Astrocyte (in vitro differentiated cells and primary cell): ENCODE measurements at regions not wholly inside any gene's neighbourhood (a gene's known extent, or its start where the extent isn't known, plus 50 kb on each side); places are given as distances from the start of the nearest gene placed in this dataset.

ENCODE experiments used
- DNase-seq: peaks from one replicate; pipeline ENCODE4 v3.0.0-alpha.2; 2010; ENCODE audit warnings: low read depth
- FAIRE-seq: peaks from 2 replicates; lab custom pipeline; 2011; peaks lifted over from hg19 to GRCh38; lab: Jason Lieb, UNC
- H2AFZ ChIP-seq: 2 replicates; pipeline ENCODE4 v1.6.0; 2012; ENCODE audit warnings: low read depth, low read length, inconsistent platforms
- H3K27ac ChIP-seq: 2 replicates; pipeline ENCODE4 v1.5.1; 2011; ENCODE audit warnings: low read depth, low read length, inconsistent platforms
- H3K27me3 ChIP-seq: 2 replicates; pipeline ENCODE4 v1.6.0; 2011; ENCODE audit warnings: low read length, inconsistent platforms; ENCODE audit not compliant: insufficient read depth
- H3K36me3 ChIP-seq: 2 replicates; pipeline ENCODE4 v1.5.1; 2011; ENCODE audit warnings: low read length, inconsistent platforms; ENCODE audit not compliant: insufficient read depth
- H3K4me1 ChIP-seq: 2 replicates; pipeline ENCODE4 v1.5.1; 2011; ENCODE audit warnings: low read length, inconsistent platforms; ENCODE audit not compliant: insufficient read depth
- H3K4me2 ChIP-seq: 2 replicates; pipeline ENCODE4 v1.6.0; 2012; ENCODE audit warnings: low read length, inconsistent platforms
- H3K4me3 ChIP-seq: 2 replicates; pipeline ENCODE4 v1.5.1; 2011; ENCODE audit warnings: low read depth, mild to moderate bottlenecking, low read length, inconsistent platforms; ENCODE audit not compliant: insufficient read depth
- H3K79me2 ChIP-seq: 2 replicates; pipeline ENCODE4 v1.6.0; 2012; ENCODE audit warnings: mild to moderate bottlenecking, low read length, inconsistent platforms; ENCODE audit not compliant: insufficient read depth
- H3K9ac ChIP-seq: 2 replicates; pipeline ENCODE4 v1.6.0; 2012; ENCODE audit warnings: mild to moderate bottlenecking, low read length, inconsistent platforms
- H3K9me3 ChIP-seq: 2 replicates; pipeline ENCODE4 v1.5.1; 2012; ENCODE audit warnings: low read depth, mild to moderate bottlenecking, low read length, inconsistent platforms; ENCODE audit not compliant: insufficient read depth
- H4K20me1 ChIP-seq: 2 replicates; pipeline ENCODE4 v1.6.0; 2012; ENCODE audit warnings: low read length, inconsistent platforms; ENCODE audit not compliant: insufficient read depth
- H3K27ac Mint-ChIP-seq: one replicate; pipeline ENCODE4 v1.8.0; 2021; ENCODE audit warnings: mild to moderate bottlenecking, mixed read lengths; ENCODE audit not compliant: unreplicated experiment
- H3K27me3 Mint-ChIP-seq: one replicate; pipeline ENCODE4 v1.8.0; 2021; ENCODE audit warnings: low read depth, mixed read lengths; ENCODE audit not compliant: unreplicated experiment
- H3K36me3 Mint-ChIP-seq: one replicate; pipeline ENCODE4 v1.8.0; 2021; ENCODE audit warnings: low read depth, mixed read lengths; ENCODE audit not compliant: unreplicated experiment
- H3K4me1 Mint-ChIP-seq: one replicate; pipeline ENCODE4 v1.8.0; 2021; ENCODE audit warnings: low read depth, mixed read lengths; ENCODE audit not compliant: unreplicated experiment
- H3K4me3 Mint-ChIP-seq: one replicate; pipeline ENCODE4 v1.8.0; 2021; ENCODE audit warnings: mild to moderate bottlenecking, moderate library complexity, mixed read lengths; ENCODE audit not compliant: unreplicated experiment
- H3K9me3 Mint-ChIP-seq: one replicate; pipeline ENCODE4 v1.8.0; 2021; ENCODE audit warnings: mild to moderate bottlenecking, mixed read lengths; ENCODE audit not compliant: unreplicated experiment
- CTCF ChIP-seq: IDR thresholded peaks from 2 replicates; pipeline ENCODE4 v1.5.1; 2011; ENCODE audit warnings: low read depth, mild to moderate bottlenecking, inconsistent platforms, low read length, moderate library complexity; ENCODE audit not compliant: insufficient read depth
- EZH2 ChIP-seq: IDR thresholded peaks from 2 replicates; pipeline ENCODE4 v1.6.1; 2012; ENCODE audit warnings: mild to moderate bottlenecking, low read length, inconsistent platforms; ENCODE audit not compliant: insufficient read depth

- H2AFZ ChIP-seq: no peak overlapping the region
- Mint-ChIP-seq H3K27me3 (no peaks in the 10 kb centered on the region), H3K4me1 (no peaks in the 10 kb centered on the region), H3K27ac (no peak overlapping the region), H3K4me3 (no peak overlapping the region), H3K9me3 (no peaks in the 10 kb centered on the region), H3K36me3 (no peaks in the 10 kb centered on the region)
- TF ChIP-seq EZH2: no peak
- no peak for TF ChIP-seq CTCF
- H3K79me2 ChIP-seq: no peaks in the 10 kb centered on the region
- H3K27ac ChIP-seq: no peak overlapping the region
- no peak overlapping the region for H3K4me2 ChIP-seq
- H3K36me3 ChIP-seq: no peaks in the 10 kb centered on the region
- H3K9me3 ChIP-seq: no peaks in the 10 kb centered on the region
- DNase-seq (no peak), FAIRE-seq (no peak)
- H3K27me3 ChIP-seq: no peaks in the 10 kb centered on the region
- H4K20me1 ChIP-seq: no peaks in the 10 kb centered on the region
- H3K9ac ChIP-seq: no peak overlapping the region
- H3K4me1 ChIP-seq: no peaks in the 10 kb centered on the region
- H3K4me3 ChIP-seq: no peak overlapping the region
These were observed 1363.3 kb downstream of the MAT2B start for GRCh38 chr5:164868761-164869160.

- no peaks in the 10 kb centered on the region for H3K27me3 Mint-ChIP-seq
- no peak for FAIRE-seq
These were observed 1363.9 kb downstream of the MAT2B start for GRCh38 chr5:164869325-164869724.

More at GRCh38 chr5:164869325-164869724, 1363.9 kb downstream of the MAT2B start:
- no peak for DNase-seq
- H2AFZ ChIP-seq: no peak overlapping the region
- no peaks in the 10 kb centered on the region for H4K20me1 ChIP-seq
- no peak overlapping the region for H3K4me3 Mint-ChIP-seq
- no peak overlapping the region for H3K27ac ChIP-seq
- H3K9ac ChIP-seq: no peak overlapping the region
- no peaks in the 10 kb centered on the region for H3K4me1 Mint-ChIP-seq
- TF ChIP-seq EZH2: no peak
- TF ChIP-seq CTCF: no peak
- no peak overlapping the region for H3K4me3 ChIP-seq
- H3K36me3 ChIP-seq: no peaks in the 10 kb centered on the region
- H3K27ac Mint-ChIP-seq: no peak overlapping the region
- no peaks in the 10 kb centered on the region for H3K36me3 Mint-ChIP-seq
- no peak overlapping the region for H3K4me2 ChIP-seq
- H3K9me3 ChIP-seq: no peaks in the 10 kb centered on the region
- H3K4me1 ChIP-seq: no peaks in the 10 kb centered on the region
- no peaks in the 10 kb centered on the region for H3K79me2 ChIP-seq
- H3K27me3 ChIP-seq: no peaks in the 10 kb centered on the region
- no peaks in the 10 kb centered on the region for H3K9me3 Mint-ChIP-seq
